Neural progenitor cell (in vitro differentiated cells): ENCODE measurements at regions not wholly inside any gene's neighbourhood (a gene's known extent, or its start where the extent isn't known, plus 50 kb on each side); places are given as distances from the start of the nearest gene placed in this dataset.

ENCODE experiments used
- EZH2 ChIP-seq: fragments of 200-600 bp; sonication (generic); IDR thresholded peaks from 2 replicates; pipeline ENCODE4 v1.6.1; 2017; ENCODE audit warnings: antibody characterized with exemption, mild to moderate bottlenecking, moderate library complexity
- EZH2phosphoT487 ChIP-seq: fragments of 200-600 bp; sonication (generic); IDR thresholded peaks from 2 replicates; pipeline ENCODE4 v1.6.1; 2017; ENCODE audit warnings: antibody characterized with exemption
- TF ChIP-seq, protein P1 (sequence below): fragments of 200-600 bp; sonication (generic); IDR thresholded peaks from 2 replicates; pipeline ENCODE4 v1.5.1; 2017; ENCODE audit warnings: antibody characterized with exemption, mild to moderate bottlenecking

- TF ChIP-seq, protein P1, sequence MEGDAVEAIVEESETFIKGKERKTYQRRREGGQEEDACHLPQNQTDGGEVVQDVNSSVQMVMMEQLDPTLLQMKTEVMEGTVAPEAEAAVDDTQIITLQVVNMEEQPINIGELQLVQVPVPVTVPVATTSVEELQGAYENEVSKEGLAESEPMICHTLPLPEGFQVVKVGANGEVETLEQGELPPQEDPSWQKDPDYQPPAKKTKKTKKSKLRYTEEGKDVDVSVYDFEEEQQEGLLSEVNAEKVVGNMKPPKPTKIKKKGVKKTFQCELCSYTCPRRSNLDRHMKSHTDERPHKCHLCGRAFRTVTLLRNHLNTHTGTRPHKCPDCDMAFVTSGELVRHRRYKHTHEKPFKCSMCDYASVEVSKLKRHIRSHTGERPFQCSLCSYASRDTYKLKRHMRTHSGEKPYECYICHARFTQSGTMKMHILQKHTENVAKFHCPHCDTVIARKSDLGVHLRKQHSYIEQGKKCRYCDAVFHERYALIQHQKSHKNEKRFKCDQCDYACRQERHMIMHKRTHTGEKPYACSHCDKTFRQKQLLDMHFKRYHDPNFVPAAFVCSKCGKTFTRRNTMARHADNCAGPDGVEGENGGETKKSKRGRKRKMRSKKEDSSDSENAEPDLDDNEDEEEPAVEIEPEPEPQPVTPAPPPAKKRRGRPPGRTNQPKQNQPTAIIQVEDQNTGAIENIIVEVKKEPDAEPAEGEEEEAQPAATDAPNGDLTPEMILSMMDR, result no peak
- no peak for TF ChIP-seq EZH2
- TF ChIP-seq EZH2phosphoT487, result no peak
These were observed 93.7 kb downstream of the ASB1 start for GRCh38 chr2:238520359-238520886.
